K562 (cell line): ENCODE measurements at regions not wholly inside any gene's neighbourhood (a gene's known extent, or its start where the extent isn't known, plus 50 kb on each side); places are given as distances from the start of the nearest gene placed in this dataset.
"Not testable (repeated sequence)": the region's sequence is repeated elsewhere in the genome, so short reads cannot be mapped to it uniquely, and the experiment has no call there.

Experiments
- ATF6 ChIP-seq: sonication (generic); formaldehyde crosslinking; IDR thresholded peaks from 2 replicates; pipeline ENCODE4 v1.4.0; 2020; ENCODE audit warnings: mild to moderate bottlenecking, missing genetic modification reagents
- CHCHD3 ChIP-seq: fragments of 250-450 bp; sonication (Bioruptor Pico); IDR thresholded peaks from 2 replicates; pipeline ENCODE4 v2.1.2; 2022; ENCODE audit warnings: mild to moderate bottlenecking
- CTCF ChIP-seq, 3 experiments: IDR thresholded peaks in 2 of 3; conservative IDR thresholded peaks in 1 of 3; 2 replicates each; pipeline ENCODE4 v1.5.1; 2011 to 2012; ENCODE audit warnings: low read length in 3 of 3, mild to moderate bottlenecking in 3 of 3, control low read depth in 2 of 3, improper control_type of control experiment in 1 of 3, inconsistent platforms in 1 of 3, low read depth in 1 of 3, mixed read lengths in 1 of 3, moderate library complexity in 1 of 3; ENCODE audit not compliant: insufficient read depth in 2 of 3
- E2F1 ChIP-seq: sonication (generic); formaldehyde crosslinking; IDR thresholded peaks from 2 replicates; pipeline ENCODE4 v1.8.1; 2023; ENCODE audit warnings: mild to moderate bottlenecking, missing genetic modification reagents, moderate library complexity
- ELF1 ChIP-seq: fragments of 200-800 bp; sonication (Bioruptor generic); IDR thresholded peaks from 2 replicates; pipeline ENCODE4 v1.6.1; 2016; ENCODE audit warnings: missing genetic modification characterization, missing compliant biosample characterization
- POLR2A ChIP-seq: fragments of 450-650 bp; conservative IDR thresholded peaks from 2 replicates; pipeline ENCODE4 v1.6.1; 2016
- TAF1 ChIP-seq: IDR thresholded peaks from 2 replicates; pipeline ENCODE4 v1.6.1; 2011; ENCODE audit warnings: mild to moderate bottlenecking, low read length, moderate library complexity; ENCODE audit not compliant: insufficient read depth, control insufficient read depth, severe bottlenecking; ENCODE audit errors: extremely low read depth
- THRA ChIP-seq: fragments of 450-650 bp; IDR thresholded peaks from 2 replicates; pipeline ENCODE4 v1.6.1; 2017; ENCODE audit warnings: mild to moderate bottlenecking, moderate library complexity
- ZBTB9 ChIP-seq: fragments of 450-650 bp; formaldehyde crosslinking; IDR thresholded peaks from 2 replicates; pipeline ENCODE4 v1.4.0; 2020; ENCODE audit warnings: mild to moderate bottlenecking, moderate library complexity

GRCh38 chr4:123243220-123243619, 153.4 kb upstream of the SPRY1 start:
- TF ChIP-seq ELF1; E2F1 (CRISPR knock-in tag); CHCHD3 (CRISPR knock-in tag); THRA; TAF1; POLR2A; CTCF (IDR thresholded peaks at IDR 0.05 in 2 of 3, conservative IDR thresholded peaks at IDR 0.05 in 1 of 3; ENCODE audit: insufficient read depth in 2 of 3, low read depth in 1 of 3, low read length in 3 of 3); ZBTB9; ATF6 (CRISPR knock-in tag): not testable (repeated sequence)
